ENCODE measurements at regions not wholly inside any gene's neighbourhood (a gene's known extent, or its start where the extent isn't known, plus 50 kb on each side); places are given as distances from the start of the nearest gene placed in this dataset.

DNA sequence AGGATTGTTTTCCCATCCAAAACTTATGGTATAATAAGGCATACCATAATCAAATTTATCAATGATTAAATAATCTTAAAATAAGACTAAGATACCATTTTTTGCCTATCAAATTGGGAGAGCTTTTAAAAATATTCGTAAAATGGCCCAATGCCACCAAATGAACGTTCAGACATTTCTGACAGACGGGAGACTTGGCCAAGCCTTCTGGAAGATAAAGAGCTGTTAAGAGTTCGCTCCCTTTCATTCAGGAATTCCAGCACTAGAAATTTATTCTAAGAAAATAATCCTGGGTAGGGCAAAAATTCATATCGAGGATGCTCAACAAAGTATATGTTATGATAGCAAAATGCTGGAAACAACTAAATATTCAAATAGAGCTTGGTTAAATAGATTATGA lies 85.6 kb upstream of the NEO1 start:
- Histone ChIP-seq H3K27me3 (no peaks in the 10 kb centered on the region), H3K9me3 (no peaks in the 10 kb centered on the region), H3K36me3 (no peaks in the 10 kb centered on the region), H3K4me3 (no peak overlapping the region), H3K27ac (no peak overlapping the region), H3K4me1 (peaks cover 0 to 5% of the 10 kb centered on the region in 2 donors)
- TF ChIP-seq, protein P1, sequence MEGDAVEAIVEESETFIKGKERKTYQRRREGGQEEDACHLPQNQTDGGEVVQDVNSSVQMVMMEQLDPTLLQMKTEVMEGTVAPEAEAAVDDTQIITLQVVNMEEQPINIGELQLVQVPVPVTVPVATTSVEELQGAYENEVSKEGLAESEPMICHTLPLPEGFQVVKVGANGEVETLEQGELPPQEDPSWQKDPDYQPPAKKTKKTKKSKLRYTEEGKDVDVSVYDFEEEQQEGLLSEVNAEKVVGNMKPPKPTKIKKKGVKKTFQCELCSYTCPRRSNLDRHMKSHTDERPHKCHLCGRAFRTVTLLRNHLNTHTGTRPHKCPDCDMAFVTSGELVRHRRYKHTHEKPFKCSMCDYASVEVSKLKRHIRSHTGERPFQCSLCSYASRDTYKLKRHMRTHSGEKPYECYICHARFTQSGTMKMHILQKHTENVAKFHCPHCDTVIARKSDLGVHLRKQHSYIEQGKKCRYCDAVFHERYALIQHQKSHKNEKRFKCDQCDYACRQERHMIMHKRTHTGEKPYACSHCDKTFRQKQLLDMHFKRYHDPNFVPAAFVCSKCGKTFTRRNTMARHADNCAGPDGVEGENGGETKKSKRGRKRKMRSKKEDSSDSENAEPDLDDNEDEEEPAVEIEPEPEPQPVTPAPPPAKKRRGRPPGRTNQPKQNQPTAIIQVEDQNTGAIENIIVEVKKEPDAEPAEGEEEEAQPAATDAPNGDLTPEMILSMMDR (IDR thresholded peaks at IDR 0.05), result no peak
- no peak for DNase-seq (ENCODE audit: low spot score in 2 of 2)
- intact Hi-C loops (cut with DNase I), result no loop called here

- H3K36me3 ChIP-seq, result no peaks in the 10 kb centered on the region
- H3K4me1 ChIP-seq, result no peaks in the 10 kb centered on the region
- H3K27ac ChIP-seq, result no peak overlapping the region
- no peaks in the 10 kb centered on the region for H3K27me3 ChIP-seq
- no peaks in the 10 kb centered on the region for H3K9me3 ChIP-seq
- H3K4me3 ChIP-seq, result no peak overlapping the region
- DNase-seq (ENCODE audit: low spot score in 2 of 2), result no peak
- intact Hi-C loops (cut with DNase I), result no loop called here
- TF ChIP-seq, protein P1 (IDR thresholded peaks at IDR 0.05), result no peak
Measured at GRCh38 chr15:72965671-72966070, 86.6 kb upstream of the NEO1 start.

GRCh38 chr15:72964542-72964941 lies 87.7 kb upstream of the NEO1 start:
- Histone ChIP-seq H3K27me3 (no peaks in the 10 kb centered on the region), H3K36me3 (no peaks in the 10 kb centered on the region), H3K4me1 (no peaks in the 10 kb centered on the region), H3K9me3 (no peaks in the 10 kb centered on the region), H3K27ac (no peak overlapping the region), H3K4me3 (no peak overlapping the region)
- TF ChIP-seq, protein P1 (IDR thresholded peaks at IDR 0.05), result no peak
- intact Hi-C loops (cut with DNase I), result no loop called here
- no peak for DNase-seq (ENCODE audit: low spot score in 2 of 2)

DNA sequence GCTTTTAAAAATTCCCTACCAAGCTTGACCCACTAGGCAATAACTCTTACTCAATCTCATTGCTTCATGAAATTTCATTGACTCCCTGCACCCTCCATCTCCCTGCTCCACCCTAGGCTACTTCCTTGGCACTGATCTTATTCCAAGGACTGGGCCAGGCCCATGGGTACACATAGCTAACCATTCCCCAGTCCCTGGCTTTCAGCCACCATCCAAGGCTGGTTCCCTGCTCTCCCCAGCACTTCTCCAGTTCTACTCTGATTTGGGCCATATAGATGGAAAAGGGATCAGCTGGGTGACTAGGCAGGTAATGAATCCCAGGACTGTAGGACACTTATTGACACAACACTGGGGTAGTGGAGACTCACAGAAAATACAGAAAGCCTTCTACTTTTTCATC lies 88.1 kb upstream of the NEO1 start:
- DNase-seq (ENCODE audit: low spot score in 2 of 2), result no peak

GRCh38 chr15:72962054-72962702 lies 90.1 kb upstream of the NEO1 start:
- TF ChIP-seq, protein P1 (IDR thresholded peaks at IDR 0.05), result no peak
- Histone ChIP-seq H3K27ac (no peak overlapping the region), H3K36me3 (no peaks in the 10 kb centered on the region), H3K4me3 (no peak overlapping the region), H3K4me1 (no peaks in the 10 kb centered on the region), H3K9me3 (no peaks in the 10 kb centered on the region), H3K27me3 (no peaks in the 10 kb centered on the region)
- intact Hi-C loops (cut with DNase I), result no loop called here
- DNase-seq (ENCODE audit: low spot score in 2 of 2), result no peak

More for the DNA sequence above, 88.1 kb upstream of the NEO1 start:
- Histone ChIP-seq H3K4me1 (no peaks in the 10 kb centered on the region), H3K4me3 (no peak overlapping the region), H3K27ac (no peak overlapping the region), H3K9me3 (no peaks in the 10 kb centered on the region), H3K36me3 (no peaks in the 10 kb centered on the region), H3K27me3 (no peaks in the 10 kb centered on the region)
- TF ChIP-seq, protein P1 (IDR thresholded peaks at IDR 0.05), result no peak
- intact Hi-C loops (cut with DNase I), result no loop called here

- H3K27ac ChIP-seq, result no peak overlapping the region
- intact Hi-C loops (cut with DNase I), result no loop called here
- no peaks in the 10 kb centered on the region for H3K27me3 ChIP-seq
- H3K36me3 ChIP-seq, result no peaks in the 10 kb centered on the region
- TF ChIP-seq, protein P1 (IDR thresholded peaks at IDR 0.05), result no peak
- no peaks in the 10 kb centered on the region for H3K4me1 ChIP-seq
- H3K4me3 ChIP-seq, result no peak overlapping the region
- DNase-seq (ENCODE audit: low spot score in 2 of 2), result no peak
- no peaks in the 10 kb centered on the region for H3K9me3 ChIP-seq
Measured at GRCh38 chr15:72961346-72961745, 90.9 kb upstream of the NEO1 start.

Measured in ascending aorta (tissue), 2 donors.